Esophagus (tissue), 2 donors: ENCODE measurements at regions not wholly inside any gene's neighbourhood (a gene's known extent, or its start where the extent isn't known, plus 50 kb on each side); places are given as distances from the start of the nearest gene placed in this dataset.

Experiments used
- H3K27ac ChIP-seq, 2 donors: one replicate each; pipeline ENCODE4 v1.5.1; 2013; ENCODE audit warnings: low read depth in 2 of 2, mild to moderate bottlenecking in 2 of 2, inconsistent platforms in 1 of 2, low read length in 1 of 2, moderate library complexity in 1 of 2
- H3K27me3 ChIP-seq, 2 donors: one replicate each; pipeline ENCODE4 v1.6.1; 2013; ENCODE audit warnings: low read length in 2 of 2, control low read depth in 1 of 2, mild to moderate bottlenecking in 1 of 2; ENCODE audit not compliant: insufficient read depth in 2 of 2, control insufficient read depth in 1 of 2
- H3K36me3 ChIP-seq, 2 donors: one replicate each; pipeline ENCODE4 v1.6.1; 2013; ENCODE audit warnings: low read length in 1 of 2; ENCODE audit not compliant: control insufficient read depth in 2 of 2, insufficient read depth in 2 of 2
- H3K4me1 ChIP-seq, 2 donors: one replicate each; pipeline ENCODE4 v1.6.1; 2013; ENCODE audit warnings: low read length in 1 of 2; ENCODE audit not compliant: control insufficient read depth in 2 of 2, insufficient read depth in 2 of 2
- H3K4me3 ChIP-seq, 2 donors: one replicate each; pipeline ENCODE4 v1.5.1; 2013; ENCODE audit warnings: low read length in 2 of 2, mild to moderate bottlenecking in 2 of 2, low read depth in 1 of 2, moderate library complexity in 1 of 2
- H3K9me3 ChIP-seq, 2 donors: one replicate each; pipeline ENCODE4 v1.6.1; 2013; ENCODE audit warnings: mild to moderate bottlenecking in 2 of 2, low read depth in 1 of 2, low read length in 1 of 2, moderate library complexity in 1 of 2; ENCODE audit not compliant: control insufficient read depth in 2 of 2, insufficient read depth in 1 of 2
- WGBS, 2 donors: extraction: QIAGEN DNeasy Blood & Tissue Kit; methylation state at CpG; one replicate each; pipeline ENCODE4 v1.1.7; 2013; 5-methylcytosine and 5-hydroxymethylcytosine counted together
- donor health status: healthy with polysubstance abuse.
- donor health status: Bipolar disorder and iron deficiency.

GRCh38 chr2:196433116-196433515, 206.4 kb upstream of the CCDC150 start:
- no peaks in the 10 kb centered on the region for H3K9me3 ChIP-seq
- 94 to 95% methylated on average over 13 of the region's 13 CpGs for WGBS, 2 donors
- H3K4me1 ChIP-seq: no peaks in the 10 kb centered on the region

DNA sequence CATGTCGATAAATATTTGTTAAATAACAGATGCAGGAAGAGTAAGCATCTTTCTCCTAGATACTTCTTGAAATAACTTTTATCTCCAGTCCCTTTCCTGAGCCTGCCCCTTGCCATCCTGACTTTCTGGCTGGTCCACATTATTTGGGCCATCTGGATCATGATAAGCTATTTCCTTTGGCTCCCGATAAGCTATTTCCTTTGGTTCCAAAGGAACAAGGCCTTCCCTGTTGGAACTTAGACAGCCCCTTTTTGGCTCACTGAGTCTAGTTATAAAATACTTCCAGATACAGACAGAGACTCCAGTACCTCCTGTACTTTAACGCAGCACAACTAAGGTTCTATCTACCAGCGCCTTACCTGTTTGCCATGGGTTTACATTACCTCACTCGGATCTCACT, 205.3 kb upstream of the CCDC150 start:
- Histone ChIP-seq H3K27ac (no peak overlapping the region), H3K4me3 (no peak overlapping the region), H3K36me3 (no peaks in the 10 kb centered on the region), H3K4me1 (no peaks in the 10 kb centered on the region), H3K27me3 (no peaks in the 10 kb centered on the region), H3K9me3 (no peaks in the 10 kb centered on the region)
- 89 to 90% methylated on average over 5 of the region's 5 CpGs for WGBS, 2 donors

More at GRCh38 chr2:196433116-196433515, 206.4 kb upstream of the CCDC150 start:
- H3K27ac ChIP-seq: no peak overlapping the region
- H3K36me3 ChIP-seq: no peaks in the 10 kb centered on the region
- no peaks in the 10 kb centered on the region for H3K27me3 ChIP-seq
- H3K4me3 ChIP-seq: no peak overlapping the region

DNA sequence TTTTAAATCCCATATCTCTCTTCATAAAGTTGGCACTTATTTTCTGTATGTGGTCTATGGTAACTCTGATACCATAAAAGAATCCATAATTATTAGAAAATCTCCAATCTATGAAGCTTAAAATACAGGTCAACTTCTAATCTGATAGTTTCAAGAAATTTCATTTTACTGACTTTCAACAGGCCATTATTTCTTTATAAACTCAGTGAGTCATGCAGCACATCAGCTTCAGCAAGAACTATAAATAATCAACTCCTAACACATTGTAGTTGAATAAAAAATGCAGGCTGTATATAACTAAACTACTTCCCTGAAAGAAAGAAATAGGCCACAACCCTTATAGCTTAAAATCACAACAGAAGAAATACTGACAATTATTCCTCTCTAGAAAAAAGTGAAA, 204.3 kb upstream of the CCDC150 start:
- Histone ChIP-seq H3K36me3 (no peaks in the 10 kb centered on the region), H3K4me3 (no peak overlapping the region), H3K4me1 (no peaks in the 10 kb centered on the region), H3K27me3 (no peaks in the 10 kb centered on the region), H3K9me3 (no peaks in the 10 kb centered on the region), H3K27ac (no peak overlapping the region)

- Histone ChIP-seq H3K36me3 (no peaks in the 10 kb centered on the region), H3K27me3 (no peaks in the 10 kb centered on the region), H3K27ac (no peak overlapping the region), H3K4me1 (no peaks in the 10 kb centered on the region), H3K9me3 (no peaks in the 10 kb centered on the region), H3K4me3 (no peak overlapping the region)
- 83 to 88% methylated on average over 6 of the region's 6 CpGs for WGBS, 2 donors
Measured at GRCh38 chr2:196437626-196438025, 201.9 kb upstream of the CCDC150 start.

DNA sequence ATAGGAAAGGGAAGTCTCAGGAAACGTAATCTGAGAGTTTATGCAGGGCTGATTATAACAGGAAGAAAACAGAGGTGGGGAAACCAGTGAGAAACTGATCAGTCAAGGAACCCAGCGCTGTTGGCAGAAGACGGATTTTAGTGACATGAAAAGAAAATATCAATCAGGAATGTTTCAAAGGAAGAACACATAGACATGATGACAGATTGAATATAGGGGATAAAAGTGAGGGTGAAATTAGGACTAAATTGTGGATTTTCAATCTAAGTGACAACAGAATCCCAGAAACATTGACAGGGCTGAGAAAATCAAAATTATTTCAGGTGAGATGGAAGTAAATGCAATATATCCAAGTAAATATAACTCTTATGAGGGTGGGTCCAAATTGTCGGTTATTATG, 199.8 kb upstream of the CCDC150 start:
- H3K4me1 ChIP-seq: no peaks in the 10 kb centered on the region
- H3K36me3 ChIP-seq: no peaks in the 10 kb centered on the region
- no peaks in the 10 kb centered on the region for H3K9me3 ChIP-seq
- WGBS, 2 donors: 70 to 85% methylated on average over 4 of the region's 4 CpGs
- no peak overlapping the region for H3K27ac ChIP-seq
- H3K27me3 ChIP-seq: no peaks in the 10 kb centered on the region
- no peak overlapping the region for H3K4me3 ChIP-seq

DNA sequence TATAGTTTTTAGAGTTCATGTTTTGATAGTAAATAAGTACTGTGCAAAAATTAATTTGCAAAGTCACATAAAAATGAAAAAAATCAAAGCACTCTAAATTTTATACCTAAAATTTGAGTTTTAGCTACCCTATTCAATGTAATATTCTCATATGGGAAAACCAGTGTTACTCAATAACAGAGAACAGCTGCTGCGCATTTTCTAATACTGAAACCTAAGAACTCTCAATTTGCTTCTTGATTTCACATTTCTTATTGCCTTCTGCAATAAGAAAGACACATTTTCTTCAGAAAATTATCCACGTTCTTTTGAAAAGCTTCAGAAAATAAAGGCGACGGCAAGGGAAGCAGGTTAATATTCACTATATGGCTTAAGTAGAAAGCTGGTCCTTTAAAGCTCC, 199.1 kb upstream of the CCDC150 start:
- Histone ChIP-seq H3K4me3 (no peak overlapping the region), H3K4me1 (no peaks in the 10 kb centered on the region), H3K27ac (no peak overlapping the region), H3K36me3 (no peaks in the 10 kb centered on the region), H3K27me3 (no peaks in the 10 kb centered on the region), H3K9me3 (no peaks in the 10 kb centered on the region)
- 84 to 88% methylated on average over 4 of the region's 4 CpGs for WGBS, 2 donors

- Histone ChIP-seq H3K27me3 (no peaks in the 10 kb centered on the region), H3K27ac (no peak overlapping the region), H3K4me3 (no peak overlapping the region), H3K9me3 (no peaks in the 10 kb centered on the region), H3K4me1 (no peaks in the 10 kb centered on the region), H3K36me3 (no peaks in the 10 kb centered on the region)
- 64 to 66% methylated on average over 2 of the region's 2 CpGs for WGBS, 2 donors
Measured at GRCh38 chr2:196441527-196441926, 198.0 kb upstream of the CCDC150 start.

DNA sequence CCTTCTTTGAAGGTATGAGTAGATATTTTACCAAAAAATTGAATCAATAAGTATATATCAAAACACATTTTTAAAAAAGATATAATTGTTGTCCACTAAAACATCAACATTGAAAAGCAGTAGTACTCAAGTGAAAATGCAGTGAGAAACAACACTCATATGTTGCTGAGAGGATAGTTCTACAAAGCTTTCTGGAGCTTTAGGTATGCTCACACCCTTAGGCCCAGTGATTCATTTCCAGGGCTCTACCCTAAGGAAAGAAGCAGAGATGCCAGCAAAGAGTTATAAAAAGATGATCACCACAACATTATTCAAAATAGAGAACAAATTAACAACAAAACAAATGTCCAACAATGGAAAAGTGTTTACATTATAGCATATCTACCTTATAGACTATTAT, 197.3 kb upstream of the CCDC150 start:
- Histone ChIP-seq H3K27me3 (no peaks in the 10 kb centered on the region), H3K36me3 (no peaks in the 10 kb centered on the region), H3K9me3 (no peaks in the 10 kb centered on the region), H3K4me1 (no peaks in the 10 kb centered on the region), H3K27ac (no peak overlapping the region), H3K4me3 (no peak overlapping the region)

GRCh38 chr2:196444442-196444841, 195.1 kb upstream of the CCDC150 start:
- Histone ChIP-seq H3K27me3 (no peaks in the 10 kb centered on the region), H3K27ac (no peak overlapping the region), H3K4me3 (no peak overlapping the region), H3K9me3 (no peaks in the 10 kb centered on the region), H3K36me3 (no peaks in the 10 kb centered on the region), H3K4me1 (no peaks in the 10 kb centered on the region)
- WGBS, 2 donors: 94 to 97% methylated on average over 1 of the region's 1 CpG

- no peaks in the 10 kb centered on the region for H3K4me1 ChIP-seq
- H3K9me3 ChIP-seq: no peaks in the 10 kb centered on the region
- 95 to 100% methylated on average over 1 of the region's 1 CpG for WGBS, 2 donors
- H3K4me3 ChIP-seq: no peak overlapping the region
- no peak overlapping the region for H3K27ac ChIP-seq
- no peaks in the 10 kb centered on the region for H3K36me3 ChIP-seq
- no peaks in the 10 kb centered on the region for H3K27me3 ChIP-seq
Measured at GRCh38 chr2:196445991-196446390, 193.5 kb upstream of the CCDC150 start.
